H9 (cell line): ENCODE measurements at regions not wholly inside any gene's neighbourhood (a gene's known extent, or its start where the extent isn't known, plus 50 kb on each side); places are given as distances from the start of the nearest gene placed in this dataset.

Experiments used
- DNase-seq: peaks from one replicate; pipeline ENCODE4 v3.0.0-alpha.2; 2017
- H2AFZ ChIP-seq: one replicate; pipeline ENCODE4 v1.6.1; 2013; ENCODE audit warnings: mild to moderate bottlenecking, low read length, control low read depth, moderate library complexity
- H2AK5ac ChIP-seq: 2 replicates; pipeline ENCODE4 v1.6.1; 2013; ENCODE audit warnings: low read length, control low read depth, mixed read lengths; ENCODE audit not compliant: insufficient read length
- H2BK120ac ChIP-seq: one replicate; pipeline ENCODE4 v1.6.1; 2013; ENCODE audit warnings: low read depth, mild to moderate bottlenecking, low read length, control low read depth, inconsistent platforms; ENCODE audit not compliant: poor library complexity, severe bottlenecking
- H2BK12ac ChIP-seq: 2 replicates; pipeline ENCODE4 v1.6.1; 2013; ENCODE audit warnings: low read length, control low read depth, mixed read lengths, low read depth; ENCODE audit not compliant: insufficient read length
- H2BK15ac ChIP-seq: 2 replicates; pipeline ENCODE4 v1.6.1; 2013; ENCODE audit warnings: low read depth, low read length, control low read depth
- H2BK20ac ChIP-seq: one replicate; pipeline ENCODE4 v1.6.1; 2013; ENCODE audit warnings: low read depth, mild to moderate bottlenecking, low read length, control low read depth, inconsistent platforms; ENCODE audit not compliant: poor library complexity, severe bottlenecking
- H2BK5ac ChIP-seq: 2 replicates; pipeline ENCODE4 v1.6.1; 2013; ENCODE audit warnings: low read length, control low read depth, mixed read lengths; ENCODE audit not compliant: insufficient read length
- H3K14ac ChIP-seq: 2 replicates; pipeline ENCODE4 v1.6.1; 2013; ENCODE audit warnings: low read length, control low read depth; ENCODE audit not compliant: insufficient read depth
- H3K18ac ChIP-seq: 2 replicates; pipeline ENCODE4 v1.6.1; 2013; ENCODE audit warnings: low read depth, mild to moderate bottlenecking, mixed read lengths, low read length, control low read depth; ENCODE audit not compliant: insufficient read length
- H3K23ac ChIP-seq: 2 replicates; pipeline ENCODE4 v1.6.1; 2013; ENCODE audit warnings: low read length, control low read depth, mixed read lengths, low read depth; ENCODE audit not compliant: insufficient read length
- H3K23me2 ChIP-seq: 2 replicates; pipeline ENCODE4 v1.6.1; 2013; ENCODE audit warnings: low read depth, mild to moderate bottlenecking, mixed read lengths, low read length, control low read depth; ENCODE audit not compliant: insufficient read length, poor library complexity, severe bottlenecking
- H3K27ac ChIP-seq: 2 replicates; pipeline ENCODE4 v1.5.1; 2013; ENCODE audit warnings: low read length, control low read depth, mixed read lengths, low read depth; ENCODE audit not compliant: insufficient read length
- H3K27me3 ChIP-seq: 2 replicates; pipeline ENCODE4 v1.6.1; 2013; ENCODE audit warnings: low read length, control low read depth, inconsistent platforms; ENCODE audit not compliant: insufficient read depth
- H3K4ac ChIP-seq: 2 replicates; pipeline ENCODE4 v1.6.1; 2013; ENCODE audit warnings: low read depth, mild to moderate bottlenecking, control low read depth, inconsistent platforms, low read length, moderate library complexity
- H3K4me1 ChIP-seq: 2 replicates; pipeline ENCODE4 v1.6.1; 2013; ENCODE audit warnings: low read length, control low read depth, inconsistent platforms; ENCODE audit not compliant: insufficient read depth
- H3K4me2 ChIP-seq: 2 replicates; pipeline ENCODE4 v1.6.1; 2013; ENCODE audit warnings: low read length, control low read depth, mixed read lengths; ENCODE audit not compliant: insufficient read length, insufficient read depth
- H3K56ac ChIP-seq: 2 replicates; pipeline ENCODE4 v1.6.1; 2013; ENCODE audit warnings: low read depth, mild to moderate bottlenecking, mixed read lengths, low read length, control low read depth; ENCODE audit not compliant: insufficient read length
- H3K79me1 ChIP-seq: 2 replicates; pipeline ENCODE4 v1.6.1; 2013; ENCODE audit warnings: low read depth, mild to moderate bottlenecking, moderate library complexity, low read length, control low read depth, inconsistent platforms; ENCODE audit not compliant: insufficient read depth, poor library complexity, severe bottlenecking
- H3K79me2 ChIP-seq: 2 replicates; pipeline ENCODE4 v1.6.1; 2013; ENCODE audit warnings: low read length, control low read depth, inconsistent platforms; ENCODE audit not compliant: insufficient read depth
- H3K9ac ChIP-seq: 2 replicates; pipeline ENCODE4 v1.6.1; 2013; ENCODE audit warnings: low read length, control low read depth, mixed read lengths; ENCODE audit not compliant: insufficient read length; ENCODE audit errors: extremely low read depth
- H3K9me3 ChIP-seq: one replicate; pipeline ENCODE4 v1.6.1; 2013; ENCODE audit warnings: low read depth, low read length, inconsistent platforms; ENCODE audit not compliant: control insufficient read depth
- H3T11ph ChIP-seq: one replicate; pipeline ENCODE4 v1.6.1; 2013; ENCODE audit warnings: mild to moderate bottlenecking, low read length, control low read depth, inconsistent platforms
- H4K20me1 ChIP-seq: one replicate; pipeline ENCODE4 v1.6.1; 2013; ENCODE audit not compliant: control insufficient read depth, insufficient read length, insufficient read depth
- H4K5ac ChIP-seq: 2 replicates; pipeline ENCODE4 v1.6.1; 2013; ENCODE audit warnings: low read depth, mild to moderate bottlenecking, mixed read lengths, low read length, control low read depth; ENCODE audit not compliant: insufficient read length
- H4K8ac ChIP-seq: replicated peaks from 2 replicates; pipeline ENCODE4 v1.6.1; 2013; ENCODE audit warnings: low read length, control low read depth, mixed read lengths, low read depth; ENCODE audit not compliant: insufficient read length
- H4K91ac ChIP-seq: 2 replicates; pipeline ENCODE4 v1.6.1; 2013; ENCODE audit warnings: low read depth, mild to moderate bottlenecking, moderate library complexity, mixed read lengths, low read length, control low read depth; ENCODE audit not compliant: insufficient read length
- H3K27ac Mint-ChIP-seq, 3 experiments: 2 replicates in 2 of 3; 3 replicates in 1 of 3; pipeline ENCODE4 v1.8.0; 2020 to 2021; ENCODE audit warnings: mixed read lengths in 3 of 3, mild to moderate bottlenecking in 1 of 3, moderate library complexity in 1 of 3
- H3K27me3 Mint-ChIP-seq: 2 replicates; pipeline ENCODE4 v1.8.0; 2021; ENCODE audit warnings: low read depth, mild to moderate bottlenecking, moderate library complexity, mixed read lengths
- H3K36me3 Mint-ChIP-seq, 3 experiments: 2 replicates in 2 of 3; 3 replicates in 1 of 3; pipeline ENCODE4 v1.8.0; 2020 to 2021; ENCODE audit warnings: low read depth in 3 of 3, mixed read lengths in 3 of 3; ENCODE audit not compliant: insufficient read depth in 1 of 3
- H3K4me1 Mint-ChIP-seq, 2 experiments: 2 replicates each; pipeline ENCODE4 v1.8.0; 2020; ENCODE audit warnings: mixed read lengths in 2 of 2
- H3K4me3 Mint-ChIP-seq, 2 experiments: 2 replicates in 1 of 2; 3 replicates in 1 of 2; pipeline ENCODE4 v1.8.0; 2020 to 2021; ENCODE audit warnings: mild to moderate bottlenecking in 2 of 2, mixed read lengths in 2 of 2, moderate library complexity in 1 of 2
- H3K9me3 Mint-ChIP-seq, 2 experiments: 2 replicates in 1 of 2; 3 replicates in 1 of 2; pipeline ENCODE4 v1.8.0; 2020; ENCODE audit warnings: mild to moderate bottlenecking in 2 of 2, mixed read lengths in 2 of 2, moderate library complexity in 1 of 2
- CTCF ChIP-seq: fragments of 200-600 bp; sonication (generic); conservative IDR thresholded peaks from 3 replicates; pipeline ENCODE4 v1.8.0; 2021; ENCODE audit warnings: antibody characterized with exemption, mild to moderate bottlenecking
- WGBS: extraction: QIAGEN DNeasy Blood & Tissue Kit; methylation state at CpG from one replicate; pipeline ENCODE4 v1.1.7; 2013; ENCODE audit warnings: missing lambda C conversion rate, low lambda C conversion rate, mixed read lengths; ENCODE audit not compliant: insufficient read length; ENCODE audit errors: extremely low coverage; 5-methylcytosine and 5-hydroxymethylcytosine counted together

GRCh38 chr5:141797425-141797824 lies 80.8 kb downstream of the PCDH1 start:
- H3K79me1 ChIP-seq: no peaks in the 10 kb centered on the region
- H3K9ac ChIP-seq: no peak overlapping the region
- no peak overlapping the region for H3K23ac ChIP-seq
- H2AFZ ChIP-seq: no peak overlapping the region
- H3K4ac ChIP-seq: no peak overlapping the region
- no peak for TF ChIP-seq CTCF
- WGBS: no CpG with 5 or more reads among the region's 1 CpG
- H2BK20ac ChIP-seq: no peak overlapping the region
- Mint-ChIP-seq H3K9me3 (no peaks in the 10 kb centered on the region), H3K27ac (no peak overlapping the region), H3K4me1 (peaks cover 21 to 25% of the 10 kb centered on the region in 2 experiments), H3K36me3 (no peaks in the 10 kb centered on the region), H3K27me3 (no peaks in the 10 kb centered on the region; the same call in none of the 2 replicates), H3K4me3 (no peak overlapping the region)
- no peaks in the 10 kb centered on the region for H3K23me2 ChIP-seq
- no peak overlapping the region for H2BK120ac ChIP-seq
- no peak overlapping the region for H4K8ac ChIP-seq
- H2AK5ac ChIP-seq: no peak overlapping the region
- no peak overlapping the region for H3K14ac ChIP-seq
- no peak for DNase-seq
- H2BK5ac ChIP-seq: no peak overlapping the region
- H3K27ac ChIP-seq: no peak overlapping the region
- H3K9me3 ChIP-seq: no peaks in the 10 kb centered on the region
- no peak overlapping the region for H3K56ac ChIP-seq
- no peaks in the 10 kb centered on the region for H4K20me1 ChIP-seq
- H4K91ac ChIP-seq: no peak overlapping the region
- H3K79me2 ChIP-seq: no peaks in the 10 kb centered on the region
- no peak overlapping the region for H3K18ac ChIP-seq
- no peak overlapping the region for H4K5ac ChIP-seq
- H2BK15ac ChIP-seq: no peak overlapping the region
- H2BK12ac ChIP-seq: no peak overlapping the region
- 0 out of 2 replicates have a peak, but pooled peaks cover 5% of the 10 kb centered on the region for H3K4me1 ChIP-seq
- H3K4me2 ChIP-seq: no peak overlapping the region
- no peak overlapping the region for H3T11ph ChIP-seq
- H3K27me3 ChIP-seq: no peaks in the 10 kb centered on the region
